ENCODE measurements at regions not wholly inside any gene's neighbourhood (a gene's known extent, or its start where the extent isn't known, plus 50 kb on each side); places are given as distances from the start of the nearest gene placed in this dataset.

DNA sequence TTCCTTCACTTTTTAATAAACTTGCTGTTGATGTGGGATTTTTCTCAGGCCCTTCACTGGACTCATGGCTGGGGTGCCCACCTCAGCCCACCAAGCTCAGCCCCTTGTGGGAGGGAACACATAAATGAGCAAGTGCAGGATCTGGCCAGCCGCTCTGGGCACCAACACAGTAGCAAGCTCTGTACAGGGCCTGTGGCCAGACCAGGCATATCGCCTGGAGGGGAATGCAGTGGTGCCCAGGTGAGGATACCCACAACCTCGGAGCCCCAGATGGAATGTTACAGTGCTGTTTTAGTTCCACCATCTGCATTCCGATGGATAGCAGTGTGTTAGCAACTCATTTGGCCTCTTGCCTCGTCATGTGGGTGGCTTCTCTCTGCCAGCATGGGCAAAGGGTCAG is 234.6 kb downstream of the PPP1R3A start:
- TF ChIP-seq, protein P1, sequence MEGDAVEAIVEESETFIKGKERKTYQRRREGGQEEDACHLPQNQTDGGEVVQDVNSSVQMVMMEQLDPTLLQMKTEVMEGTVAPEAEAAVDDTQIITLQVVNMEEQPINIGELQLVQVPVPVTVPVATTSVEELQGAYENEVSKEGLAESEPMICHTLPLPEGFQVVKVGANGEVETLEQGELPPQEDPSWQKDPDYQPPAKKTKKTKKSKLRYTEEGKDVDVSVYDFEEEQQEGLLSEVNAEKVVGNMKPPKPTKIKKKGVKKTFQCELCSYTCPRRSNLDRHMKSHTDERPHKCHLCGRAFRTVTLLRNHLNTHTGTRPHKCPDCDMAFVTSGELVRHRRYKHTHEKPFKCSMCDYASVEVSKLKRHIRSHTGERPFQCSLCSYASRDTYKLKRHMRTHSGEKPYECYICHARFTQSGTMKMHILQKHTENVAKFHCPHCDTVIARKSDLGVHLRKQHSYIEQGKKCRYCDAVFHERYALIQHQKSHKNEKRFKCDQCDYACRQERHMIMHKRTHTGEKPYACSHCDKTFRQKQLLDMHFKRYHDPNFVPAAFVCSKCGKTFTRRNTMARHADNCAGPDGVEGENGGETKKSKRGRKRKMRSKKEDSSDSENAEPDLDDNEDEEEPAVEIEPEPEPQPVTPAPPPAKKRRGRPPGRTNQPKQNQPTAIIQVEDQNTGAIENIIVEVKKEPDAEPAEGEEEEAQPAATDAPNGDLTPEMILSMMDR (conservative IDR thresholded peaks at IDR 0.05; ENCODE audit: low read depth, low read length) = no peak
- TF ChIP-seq, protein P2, sequence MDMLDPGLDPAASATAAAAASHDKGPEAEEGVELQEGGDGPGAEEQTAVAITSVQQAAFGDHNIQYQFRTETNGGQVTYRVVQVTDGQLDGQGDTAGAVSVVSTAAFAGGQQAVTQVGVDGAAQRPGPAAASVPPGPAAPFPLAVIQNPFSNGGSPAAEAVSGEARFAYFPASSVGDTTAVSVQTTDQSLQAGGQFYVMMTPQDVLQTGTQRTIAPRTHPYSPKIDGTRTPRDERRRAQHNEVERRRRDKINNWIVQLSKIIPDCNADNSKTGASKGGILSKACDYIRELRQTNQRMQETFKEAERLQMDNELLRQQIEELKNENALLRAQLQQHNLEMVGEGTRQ (IDR thresholded peaks at IDR 0.05; ENCODE audit: low read depth, low read length) = no peak

Data from IMR-90 (cell line).